ENCODE measurements at regions not wholly inside any gene's neighbourhood (a gene's known extent, or its start where the extent isn't known, plus 50 kb on each side); places are given as distances from the start of the nearest gene placed in this dataset.

DNA sequence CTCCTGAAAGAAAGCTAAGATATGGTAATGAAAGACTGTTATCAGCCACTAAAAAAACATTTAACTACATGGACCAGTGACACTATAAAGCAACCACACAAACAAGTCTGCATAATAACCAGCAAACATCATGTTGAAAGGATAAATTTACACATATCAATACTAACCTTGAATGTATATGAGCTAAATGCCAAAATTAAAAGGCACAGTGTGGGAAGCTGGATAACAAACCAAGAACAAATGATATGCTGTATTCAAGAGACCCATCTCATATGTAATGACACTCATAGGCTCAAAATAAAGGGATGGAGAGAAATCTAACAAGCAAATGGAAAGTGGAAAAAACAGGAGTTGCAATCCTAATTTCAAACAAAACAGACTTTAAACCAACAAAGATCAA, 213.1 kb upstream of the CDH2 start:
- no peaks in the 10 kb centered on the region for H3K27me3 Mint-ChIP-seq (ENCODE audit: insufficient read depth, unreplicated experiment)
- POLR2A ChIA-PET = no interaction called here
- no peak for DNase-seq (ENCODE audit: unreplicated experiment)

GRCh38 chr18:28382215-28382879, 205.4 kb upstream of the CDH2 start:
- no peak for TF ChIP-seq CTCF (IDR thresholded peaks at IDR 0.05; ENCODE audit: unreplicated experiment)
- intact Hi-C loops (cut with micrococcal nuclease) = no loop called here
- H3K36me3 Mint-ChIP-seq (ENCODE audit: insufficient read depth, unreplicated experiment) = no peaks in the 10 kb centered on the region
- CTCF ChIA-PET = interaction anchor here (0.6 to 0.9 kb wide), 2 partner anchors 14 to 503 kb away, joined by 3 to 4 read pairs; no protein-coding TSS in a partner anchor
- peaks cover 4% of the 10 kb centered on the region for H3K9me3 Mint-ChIP-seq (ENCODE audit: unreplicated experiment)
- DNase-seq (ENCODE audit: unreplicated experiment) = no peak
- no peak overlapping the region for H3K4me3 Mint-ChIP-seq (ENCODE audit: unreplicated experiment)
- no peaks in the 10 kb centered on the region for H3K4me1 Mint-ChIP-seq (ENCODE audit: insufficient read depth, unreplicated experiment)
- POLR2A ChIA-PET = no interaction called here
- H3K27ac Mint-ChIP-seq (ENCODE audit: low read depth, unreplicated experiment) = no peak overlapping the region
- no peaks in the 10 kb centered on the region for H3K27me3 Mint-ChIP-seq (ENCODE audit: insufficient read depth, unreplicated experiment)
- BruUV-seq (replicated peaks) = no TSS peak

More for the DNA sequence above, 213.1 kb upstream of the CDH2 start:
- CTCF ChIA-PET = no interaction called here
- no peak for TF ChIP-seq CTCF (IDR thresholded peaks at IDR 0.05; ENCODE audit: unreplicated experiment)
- no TSS peak for BruUV-seq (replicated peaks)
- intact Hi-C loops (cut with micrococcal nuclease) = no loop called here
- Mint-ChIP-seq H3K9me3 (ENCODE audit: unreplicated experiment) (peaks cover 41% of the 10 kb centered on the region), H3K36me3 (ENCODE audit: insufficient read depth, unreplicated experiment) (no peaks in the 10 kb centered on the region), H3K4me1 (ENCODE audit: insufficient read depth, unreplicated experiment) (no peaks in the 10 kb centered on the region), H3K4me3 (ENCODE audit: unreplicated experiment) (no peak overlapping the region), H3K27ac (ENCODE audit: low read depth, unreplicated experiment) (no peak overlapping the region)

DNA sequence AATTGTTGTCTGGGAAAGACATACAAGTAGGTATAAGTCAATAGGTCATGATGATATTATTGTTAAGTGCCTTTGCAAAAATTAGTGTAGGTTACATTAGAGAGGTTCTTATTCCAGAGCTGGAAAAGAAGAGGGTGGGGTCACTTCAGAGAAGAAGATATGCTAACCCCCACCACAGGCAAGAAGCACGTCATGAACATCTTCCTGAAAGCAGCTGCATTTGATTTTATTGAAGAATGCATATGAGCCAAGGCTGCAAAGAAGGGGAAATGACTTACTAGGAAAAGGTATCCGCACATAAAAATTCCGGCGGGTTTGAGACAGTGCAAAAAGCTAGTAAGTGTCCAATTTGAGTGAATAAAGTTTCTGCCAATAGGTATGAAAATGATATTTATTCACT, 195.3 kb upstream of the CDH2 start:
- Mint-ChIP-seq H3K27ac (ENCODE audit: low read depth, unreplicated experiment) (no peak overlapping the region), H3K9me3 (ENCODE audit: unreplicated experiment) (no peaks in the 10 kb centered on the region), H3K27me3 (ENCODE audit: insufficient read depth, unreplicated experiment) (no peaks in the 10 kb centered on the region), H3K4me1 (ENCODE audit: insufficient read depth, unreplicated experiment) (no peaks in the 10 kb centered on the region), H3K36me3 (ENCODE audit: insufficient read depth, unreplicated experiment) (no peaks in the 10 kb centered on the region), H3K4me3 (ENCODE audit: unreplicated experiment) (no peak overlapping the region)
- no peak for DNase-seq (ENCODE audit: unreplicated experiment)
- ChIA-PET POLR2A (no interaction called here), CTCF (interaction anchor here (1.0 kb wide), 1 partner anchor 20 kb away, joined by 3 read pairs; no protein-coding TSS in a partner anchor)
- no peak for TF ChIP-seq CTCF (IDR thresholded peaks at IDR 0.05; ENCODE audit: unreplicated experiment)
- intact Hi-C loops (cut with micrococcal nuclease) = no loop called here
- BruUV-seq (replicated peaks) = no TSS peak

GRCh38 chr18:28366676-28367075, 189.7 kb upstream of the CDH2 start:
- DNase-seq (ENCODE audit: unreplicated experiment) = no peak
- no peak for TF ChIP-seq CTCF (IDR thresholded peaks at IDR 0.05; ENCODE audit: unreplicated experiment)

More at GRCh38 chr18:28366676-28367075, 189.7 kb upstream of the CDH2 start:
- no peaks in the 10 kb centered on the region for H3K9me3 Mint-ChIP-seq (ENCODE audit: unreplicated experiment)
- H3K36me3 Mint-ChIP-seq (ENCODE audit: insufficient read depth, unreplicated experiment) = no peaks in the 10 kb centered on the region
- no peaks in the 10 kb centered on the region for H3K4me1 Mint-ChIP-seq (ENCODE audit: insufficient read depth, unreplicated experiment)
- no TSS peak for BruUV-seq (replicated peaks)
- CTCF ChIA-PET = interaction anchor here (1.2 kb wide), 1 partner anchor 9 kb away, joined by 4 read pairs; no protein-coding TSS in a partner anchor
- H3K4me3 Mint-ChIP-seq (ENCODE audit: unreplicated experiment) = no peak overlapping the region
- H3K27me3 Mint-ChIP-seq (ENCODE audit: insufficient read depth, unreplicated experiment) = no peaks in the 10 kb centered on the region
- intact Hi-C loops (cut with micrococcal nuclease) = no loop called here
- POLR2A ChIA-PET = no interaction called here
- no peak overlapping the region for H3K27ac Mint-ChIP-seq (ENCODE audit: low read depth, unreplicated experiment)

All from MCF 10A (cell line).